SK-N-SH treated with all-trans-retinoic acid at 6 μM for 48 hours (cell line): ENCODE measurements at regions not wholly inside any gene's neighbourhood (a gene's known extent, or its start where the extent isn't known, plus 50 kb on each side); places are given as distances from the start of the nearest gene placed in this dataset.

ENCODE experiments used
- ATAC-seq: fragments of 200-7000 bp; cut with Tn5 transposase; 3 replicates; pipeline ENCODE4 v1.9.1; 2020; ENCODE audit warnings: mild to moderate bottlenecking, moderate library complexity
- ARNTL ChIP-seq: fragments of 450-650 bp; formaldehyde crosslinking; IDR thresholded peaks from 2 replicates; pipeline ENCODE4 v1.5.0; 2020; ENCODE audit warnings: low read depth, mild to moderate bottlenecking, moderate library complexity, borderline replicate concordance
- BACH2 ChIP-seq: fragments of 250-450 bp; sonication (Bioruptor Pico); IDR thresholded peaks from 2 replicates; pipeline ENCODE4 v1.9.0; 2021; ENCODE audit warnings: mild to moderate bottlenecking, borderline replicate concordance
- CREB5 ChIP-seq: fragments of 250-450 bp; sonication (Bioruptor Pico); IDR thresholded peaks from 2 replicates; pipeline ENCODE4 v1.5.1; 2020; ENCODE audit warnings: low read depth, mild to moderate bottlenecking, moderate library complexity
- CSDC2 ChIP-seq: fragments of 250-450 bp; sonication (Bioruptor Pico); IDR thresholded peaks from 2 replicates; pipeline ENCODE4 v1.5.0; 2020; ENCODE audit warnings: mild to moderate bottlenecking, moderate library complexity
- CSRNP3 ChIP-seq: fragments of 250-450 bp; sonication (Bioruptor Pico); IDR thresholded peaks from 2 replicates; pipeline ENCODE4 v1.5.1; 2021; ENCODE audit warnings: mild to moderate bottlenecking, moderate library complexity
- ESRRG ChIP-seq: fragments of 250-450 bp; sonication (Bioruptor Pico); IDR thresholded peaks from 2 replicates; pipeline ENCODE4 v1.6.1; 2021; ENCODE audit warnings: mild to moderate bottlenecking
- ISL1 ChIP-seq: fragments of 250-450 bp; sonication (Bioruptor Pico); IDR thresholded peaks from 2 replicates; pipeline ENCODE4 v2.1.2; 2022; ENCODE audit warnings: mild to moderate bottlenecking, moderate library complexity
- PATZ1 ChIP-seq: fragments of 250-450 bp; sonication (Bioruptor Pico); IDR thresholded peaks from 2 replicates; pipeline ENCODE4 v1.8.0; 2020; ENCODE audit warnings: mild to moderate bottlenecking, moderate library complexity, borderline replicate concordance
- POU6F1 ChIP-seq: fragments of 250-450 bp; sonication (Bioruptor Pico); IDR thresholded peaks from 2 replicates; pipeline ENCODE4 v1.8.0; 2021; ENCODE audit warnings: low read depth, mild to moderate bottlenecking, moderate library complexity, borderline replicate concordance
- PPARA ChIP-seq: fragments of 250-450 bp; sonication (Bioruptor Pico); IDR thresholded peaks from 2 replicates; pipeline ENCODE4 v1.5.0; 2020; ENCODE audit warnings: mild to moderate bottlenecking, borderline replicate concordance
- RARB ChIP-seq: fragments of 250-450 bp; sonication (Bioruptor Pico); IDR thresholded peaks from 2 replicates; pipeline ENCODE4 v1.8.0; 2021; ENCODE audit warnings: mild to moderate bottlenecking, moderate library complexity
- SNAI2 ChIP-seq: fragments of 250-450 bp; sonication (Bioruptor Pico); IDR thresholded peaks from 2 replicates; pipeline ENCODE4 v1.5.0; 2020; ENCODE audit warnings: mild to moderate bottlenecking, moderate library complexity
- TCF4 ChIP-seq: fragments of 250-450 bp; sonication (Bioruptor Pico); IDR thresholded peaks from 2 replicates; pipeline ENCODE4 v1.8.0; 2021; ENCODE audit warnings: mild to moderate bottlenecking, moderate library complexity, borderline replicate concordance
- TOX ChIP-seq: fragments of 250-450 bp; sonication (Bioruptor Pico); IDR thresholded peaks from 2 replicates; pipeline ENCODE4 v1.8.0; 2021; ENCODE audit warnings: mild to moderate bottlenecking, moderate library complexity, borderline replicate concordance
- TSHZ2 ChIP-seq: fragments of 250-450 bp; sonication (Bioruptor Pico); IDR thresholded peaks from 2 replicates; pipeline ENCODE4 v1.5.0; 2020; ENCODE audit warnings: mild to moderate bottlenecking, moderate library complexity
- ZC3H10 ChIP-seq: fragments of 250-450 bp; sonication (Bioruptor Pico); IDR thresholded peaks from 2 replicates; pipeline ENCODE4 v1.5.1; 2021; ENCODE audit warnings: mild to moderate bottlenecking, moderate library complexity
- ZFP3 ChIP-seq: fragments of 250-450 bp; sonication (Bioruptor Pico); IDR thresholded peaks from 2 replicates; pipeline ENCODE4 v1.5.0; 2020; ENCODE audit warnings: mild to moderate bottlenecking, moderate library complexity
- ZFP30 ChIP-seq: fragments of 450-650 bp; formaldehyde crosslinking; IDR thresholded peaks from 2 replicates; pipeline ENCODE4 v1.5.0; 2022; ENCODE audit warnings: mild to moderate bottlenecking, moderate library complexity
- ZNF565 ChIP-seq: fragments of 450-650 bp; formaldehyde crosslinking; conservative IDR thresholded peaks from 2 replicates; pipeline ENCODE4 v1.5.0; 2020; ENCODE audit warnings: low read depth, mild to moderate bottlenecking, moderate library complexity
- ZNF70 ChIP-seq: fragments of 450-650 bp; formaldehyde crosslinking; IDR thresholded peaks from 2 replicates; pipeline ENCODE4 v1.5.0; 2020; ENCODE audit warnings: mild to moderate bottlenecking, moderate library complexity
- ZNF8 ChIP-seq: fragments of 450-650 bp; formaldehyde crosslinking; IDR thresholded peaks from 2 replicates; pipeline ENCODE4 v1.5.0; 2020; ENCODE audit warnings: mild to moderate bottlenecking, moderate library complexity

- ATAC-seq, result no peak
- no peak for TF ChIP-seq ISL1 (CRISPR knock-in tag)
- no peak for TF ChIP-seq POU6F1 (CRISPR knock-in tag)
- TF ChIP-seq TCF4, result no peak
- TF ChIP-seq PPARA (CRISPR knock-in tag), result no peak
- no peak for TF ChIP-seq RARB (CRISPR knock-in tag)
- TF ChIP-seq ARNTL (CRISPR knock-in tag), result no peak
- no peak for TF ChIP-seq SNAI2 (CRISPR knock-in tag)
- TF ChIP-seq CSDC2 (CRISPR knock-in tag), result no peak
- TF ChIP-seq ZNF8 (CRISPR knock-in tag), result no peak
- TF ChIP-seq CSRNP3 (CRISPR knock-in tag), result no peak
- TF ChIP-seq ZFP30 (CRISPR knock-in tag), result no peak
- no peak for TF ChIP-seq ESRRG (CRISPR knock-in tag)
- TF ChIP-seq ZC3H10 (CRISPR knock-in tag), result no peak
- no peak for TF ChIP-seq ZNF565 (CRISPR knock-in tag)
- TF ChIP-seq ZFP3 (CRISPR knock-in tag), result no peak
- no peak for TF ChIP-seq TOX (CRISPR knock-in tag)
- TF ChIP-seq, all 23 proteins: peak for 0
These were observed 343.3 kb upstream of the KLF4 start for GRCh38 chr9:107832871-107833270.

- TF ChIP-seq POU6F1 (CRISPR knock-in tag) (no peak), PPARA (CRISPR knock-in tag) (no peak), ZFP30 (CRISPR knock-in tag) (no peak), BACH2 (CRISPR knock-in tag) (no peak), CSDC2 (CRISPR knock-in tag) (no peak), TSHZ2 (no peak), SNAI2 (CRISPR knock-in tag) (no peak)
- ATAC-seq, result no peak
These were observed 340.9 kb upstream of the KLF4 start for GRCh38 chr9:107830479-107830878.

- TF ChIP-seq ZNF8 (CRISPR knock-in tag), result no peak
- no peak for TF ChIP-seq TOX (CRISPR knock-in tag)
- TF ChIP-seq CREB5 (CRISPR knock-in tag), result no peak
- TF ChIP-seq TCF4, result no peak
- no peak for TF ChIP-seq ISL1 (CRISPR knock-in tag)
- no peak for TF ChIP-seq PATZ1
- TF ChIP-seq ARNTL (CRISPR knock-in tag), result no peak
- TF ChIP-seq ZNF565 (CRISPR knock-in tag), result no peak
- no peak for TF ChIP-seq ZFP30 (CRISPR knock-in tag)
- no peak for TF ChIP-seq RARB (CRISPR knock-in tag)
- TF ChIP-seq BACH2 (CRISPR knock-in tag), result no peak
- no peak for TF ChIP-seq ZNF70 (CRISPR knock-in tag)
- TF ChIP-seq PPARA (CRISPR knock-in tag), result no peak
- no peak for ATAC-seq
These were observed 338.3 kb upstream of the KLF4 start for GRCh38 chr9:107827884-107828283.
